ENCODE measurements at regions not wholly inside any gene's neighbourhood (a gene's known extent, or its start where the extent isn't known, plus 50 kb on each side); places are given as distances from the start of the nearest gene placed in this dataset.

- no peak for TF ChIP-seq MGA (IDR thresholded peaks at IDR 0.05)
- no peak for TF ChIP-seq ZBTB8A (IDR thresholded peaks at IDR 0.05; ENCODE audit: partially characterized antibody)
- TF ChIP-seq SP2 (IDR thresholded peaks at IDR 0.05; ENCODE audit: extremely low read depth, low read depth, low read length, poor library complexity, severe bottlenecking): no peak
These were observed 216.7 kb downstream of the TBX5 start (continued) for GRCh38 chr12:114189266-114189665.
